Esophagus squamous epithelium (tissue), 5 donors: ENCODE measurements at regions not wholly inside any gene's neighbourhood (a gene's known extent, or its start where the extent isn't known, plus 50 kb on each side); places are given as distances from the start of the nearest gene placed in this dataset.
A peak's percentile ranks its signal among the peaks of the same experiment; 100 is the strongest.

Source experiments
- DNase-seq: peaks from one replicate; lab custom pipeline; 2025; lab: John Stamatoyannopoulos, UW
- H3K27ac ChIP-seq, 4 donors: fragments of 200-600 bp; sonication (generic); one replicate each; pipeline ENCODE4 v1.5.1; 2016 to 2019; ENCODE audit warnings: mild to moderate bottlenecking in 1 of 4
- H3K27me3 ChIP-seq, 4 donors: fragments of 200-600 bp; sonication (generic); 1 replicate in 3 of 4; 2 replicates in 1 of 4; pipeline versions ENCODE4 v1.5.1 to v1.6.0; 2017 to 2021; ENCODE audit warnings: antibody characterized with exemption in 1 of 4
- H3K36me3 ChIP-seq, 3 donors: fragments of 200-600 bp; sonication (generic); one replicate each; pipeline ENCODE4 v1.5.1; 2016 to 2019
- H3K4me1 ChIP-seq, 3 donors: fragments of 200-600 bp; sonication (generic); one replicate each; pipeline ENCODE4 v1.5.1; 2017 to 2019
- H3K4me3 ChIP-seq, 4 donors: fragments of 200-600 bp; sonication (generic); 1 replicate in 3 of 4; 2 replicates in 1 of 4; pipeline ENCODE4 v1.5.1; 2016 to 2019; ENCODE audit warnings: mild to moderate bottlenecking in 2 of 4, moderate library complexity in 1 of 4
- H3K9me3 ChIP-seq, 3 donors: fragments of 200-600 bp; sonication (generic); one replicate each; pipeline ENCODE4 v1.5.1; 2016 to 2019
- CTCF ChIP-seq, 6 experiments: fragments of 450-650 bp in 4 of 6; fragments of 200-600 bp in 2 of 6; sonication (generic) in 2 of 6; IDR thresholded peaks; one replicate each; pipeline ENCODE4 v1.5.1; 2016 to 2019; ENCODE audit warnings: antibody characterized with exemption in 6 of 6, mild to moderate bottlenecking in 4 of 6, moderate library complexity in 4 of 6
- POLR2A ChIP-seq, 4 donors: fragments of 450-650 bp; IDR thresholded peaks; one replicate each; pipeline ENCODE4 v1.6.1; 2017; ENCODE audit warnings: antibody characterized with exemption in 4 of 4, mild to moderate bottlenecking in 4 of 4, moderate library complexity in 3 of 4
- WGBS, 2 donors: methylation state at CpG; one replicate each; pipeline ENCODE4 v1.1.5; 2018; 5-methylcytosine and 5-hydroxymethylcytosine counted together
- intact Hi-C: fragments of 100-400 bp; cut with DNase I; formaldehyde crosslinking; loops from one replicate; pipeline ENCODE4 v1.15.0; 2022
- donor health status: DM: yes; HTN: yes; CAD: no.

DNA sequence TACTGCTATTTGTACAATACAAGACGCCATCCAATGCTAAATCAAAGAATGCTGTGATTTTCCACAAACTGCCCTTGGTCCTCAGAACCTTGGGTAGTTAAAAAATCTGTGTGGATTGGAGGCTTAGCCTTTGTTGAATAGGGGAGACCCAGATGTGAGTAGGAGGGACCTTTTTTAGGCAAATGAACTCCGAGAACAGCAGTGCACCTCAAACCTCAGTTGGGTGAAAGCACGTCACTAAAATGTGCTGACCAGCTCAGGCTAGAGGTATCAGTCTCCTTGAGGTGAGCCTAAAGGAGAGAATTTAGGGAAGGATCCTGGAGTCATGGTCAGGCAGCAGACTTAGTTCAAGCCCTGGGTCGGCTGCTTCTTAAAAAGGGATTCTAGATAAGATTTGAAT, 200.7 kb downstream of the SOX2 start:
- Histone ChIP-seq H3K4me3 (no peak overlapping the region), H3K36me3 (no peaks in the 10 kb centered on the region), H3K27ac (no peak overlapping the region), H3K9me3 (no peaks in the 10 kb centered on the region), H3K4me1 (peaks cover 0 to 60% (median 0%) of the 10 kb centered on the region in 3 donors), H3K27me3 (no peaks in the 10 kb centered on the region)
- TF ChIP-seq POLR2A (IDR thresholded peaks at IDR 0.05) = no peak
- intact Hi-C loops = no loop called here
- DNase-seq = no peak
- WGBS, 2 donors = 75 to 83% methylated on average over 4 of the region's 4 CpGs

DNA sequence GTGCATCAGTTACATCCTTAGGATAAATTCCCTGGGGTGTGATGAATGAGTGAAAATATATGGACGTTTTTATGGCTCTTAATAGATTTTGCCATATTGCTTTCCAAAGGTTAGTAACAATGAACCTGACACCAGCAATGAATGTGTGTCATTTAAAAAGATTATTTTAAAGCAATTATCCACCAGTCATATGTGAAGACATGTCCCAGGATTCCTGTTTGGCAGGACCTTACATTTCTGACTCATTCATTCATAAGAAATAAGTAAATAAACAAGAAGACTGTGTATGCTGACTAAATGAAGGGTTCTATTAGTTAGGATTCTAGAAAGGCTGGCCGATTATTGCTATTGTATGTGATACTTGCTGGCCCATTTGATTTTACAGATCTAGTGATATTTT, 201.5 kb downstream of the SOX2 start:
- peaks cover 0 to 51% (median 0%) of the 10 kb centered on the region in 3 donors for H3K4me1 ChIP-seq
- H3K4me3 ChIP-seq = no peak overlapping the region
- WGBS, 2 donors = 15 to 50% methylated on average over 2 of the region's 2 CpGs
- H3K36me3 ChIP-seq = no peaks in the 10 kb centered on the region
- no peak for DNase-seq
- no peaks in the 10 kb centered on the region for H3K9me3 ChIP-seq
- TF ChIP-seq POLR2A (IDR thresholded peaks at IDR 0.05) = no peak
- no peak for TF ChIP-seq CTCF (IDR thresholded peaks at IDR 0.05)
- H3K27me3 ChIP-seq = no peaks in the 10 kb centered on the region
- intact Hi-C loops = no loop called here
- H3K27ac ChIP-seq = peak overlapping the region in 1 of 4 donors; percentile 22

DNA sequence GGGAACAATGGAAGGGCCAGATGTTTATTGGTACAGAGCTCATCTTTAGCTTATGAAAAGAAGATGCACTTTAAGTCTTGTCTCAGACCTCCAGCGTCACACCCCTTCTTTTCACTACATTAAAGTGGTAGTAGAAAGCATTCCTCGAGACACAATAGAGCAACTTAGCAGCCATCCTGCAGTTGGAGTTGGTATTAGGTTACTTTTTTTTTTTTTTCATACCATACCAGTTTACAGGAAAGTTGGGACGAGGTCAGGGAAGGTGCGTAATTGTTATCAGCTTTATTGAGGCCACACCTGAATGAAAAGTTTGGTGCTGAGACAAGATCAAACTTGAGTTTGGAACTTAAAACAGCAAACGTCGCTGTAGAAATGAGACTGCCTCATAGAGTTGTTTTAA, 203.8 kb downstream of the SOX2 start:
- intact Hi-C loops = no loop called here
- H3K4me1 ChIP-seq = peaks cover 0 to 63% (median 5%) of the 10 kb centered on the region in 3 donors
- H3K4me3 ChIP-seq = peak overlapping the region in 1 of 4 donors; percentile 18
- H3K27me3 ChIP-seq = no peaks in the 10 kb centered on the region
- DNase-seq = no peak
- H3K27ac ChIP-seq = peak overlapping the region; percentile 43 to 70 (median 70)
- H3K36me3 ChIP-seq = no peaks in the 10 kb centered on the region
- WGBS, 2 donors = 34 to 41% methylated on average over 6 of the region's 6 CpGs
- TF ChIP-seq CTCF (IDR thresholded peaks at IDR 0.05) = no peak
- no peak for TF ChIP-seq POLR2A (IDR thresholded peaks at IDR 0.05)
- no peaks in the 10 kb centered on the region for H3K9me3 ChIP-seq

GRCh38 chr3:181916013-181916412, 204.3 kb downstream of the SOX2 start:
- peak overlapping the region in 1 of 4 donors; percentile 18 for H3K4me3 ChIP-seq
- H3K27me3 ChIP-seq = no peaks in the 10 kb centered on the region
- H3K9me3 ChIP-seq = no peaks in the 10 kb centered on the region
- 41 to 46% methylated on average over 3 of the region's 3 CpGs for WGBS, 2 donors
- H3K27ac ChIP-seq = peak overlapping the region; percentile 43 to 70 (median 70)
- TF ChIP-seq CTCF (IDR thresholded peaks at IDR 0.05) (no peak), POLR2A (IDR thresholded peaks at IDR 0.05) (no peak)
- no peaks in the 10 kb centered on the region for H3K36me3 ChIP-seq
- intact Hi-C loops = no loop called here
- peaks cover 0 to 64% (median 5%) of the 10 kb centered on the region in 3 donors for H3K4me1 ChIP-seq
- no peak for DNase-seq

- 31 to 55% methylated on average over 3 of the region's 3 CpGs for WGBS, 2 donors
- no peak for TF ChIP-seq POLR2A (IDR thresholded peaks at IDR 0.05)
- TF ChIP-seq CTCF (IDR thresholded peaks at IDR 0.05) = no peak
- Histone ChIP-seq H3K9me3 (no peaks in the 10 kb centered on the region), H3K36me3 (no peaks in the 10 kb centered on the region), H3K4me3 (no peak overlapping the region), H3K27me3 (no peaks in the 10 kb centered on the region), H3K27ac (peak overlapping the region in 1 of 4 donors; percentile 69), H3K4me1 (peaks cover 0 to 64% (median 5%) of the 10 kb centered on the region in 3 donors)
- intact Hi-C loops = no loop called here
- DNase-seq = no peak
Observed at GRCh38 chr3:181917027-181917426, 205.3 kb downstream of the SOX2 start.

DNA sequence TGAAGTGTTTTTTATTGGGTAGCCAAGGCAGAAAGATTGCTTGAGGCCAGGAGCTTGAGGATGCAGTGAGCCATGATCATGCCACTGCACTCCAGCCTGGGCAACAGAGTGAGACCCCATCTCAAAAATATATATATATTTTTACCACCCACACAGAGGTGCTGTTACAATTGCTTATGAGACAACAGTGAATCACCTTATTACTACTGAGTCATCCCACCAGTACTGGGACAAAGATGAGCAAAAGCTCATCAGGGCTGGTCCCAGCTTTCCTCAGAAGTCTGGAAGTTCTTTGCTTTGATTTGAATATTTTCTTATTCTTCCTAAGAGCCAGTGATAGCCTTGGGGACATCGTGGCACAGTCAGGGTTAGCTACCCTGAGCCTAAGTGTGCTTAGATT, 207.7 kb downstream of the SOX2 start:
- peaks cover 0 to 41% (median 5%) of the 10 kb centered on the region in 3 donors for H3K4me1 ChIP-seq
- no peak overlapping the region for H3K27ac ChIP-seq
- H3K27me3 ChIP-seq = no peaks in the 10 kb centered on the region
- H3K9me3 ChIP-seq = no peaks in the 10 kb centered on the region
- intact Hi-C loops = no loop called here
- H3K36me3 ChIP-seq = no peaks in the 10 kb centered on the region
- WGBS, 2 donors = 60 to 70% methylated on average over 1 of the region's 1 CpG
- TF ChIP-seq CTCF (IDR thresholded peaks at IDR 0.05) (no peak), POLR2A (IDR thresholded peaks at IDR 0.05) (no peak)
- no peak overlapping the region for H3K4me3 ChIP-seq
- DNase-seq = no peak
